ENCODE measurements at regions not wholly inside any gene's neighbourhood (a gene's known extent, or its start where the extent isn't known, plus 50 kb on each side); places are given as distances from the start of the nearest gene placed in this dataset.
"Not testable (repeated sequence)": the region's sequence is repeated elsewhere in the genome, so short reads cannot be mapped to it uniquely, and the experiment has no call there.

- Histone ChIP-seq H3K36me3 (ENCODE audit: control insufficient read depth, insufficient read depth, low read length) (no peaks in the 10 kb centered on the region), H3K27me3 (ENCODE audit: control insufficient read depth, insufficient read depth, low read length) (no peaks in the 10 kb centered on the region), H3K4me3 (ENCODE audit: low read depth, low read length) (no peak overlapping the region)
- TF ChIP-seq, protein P1, sequence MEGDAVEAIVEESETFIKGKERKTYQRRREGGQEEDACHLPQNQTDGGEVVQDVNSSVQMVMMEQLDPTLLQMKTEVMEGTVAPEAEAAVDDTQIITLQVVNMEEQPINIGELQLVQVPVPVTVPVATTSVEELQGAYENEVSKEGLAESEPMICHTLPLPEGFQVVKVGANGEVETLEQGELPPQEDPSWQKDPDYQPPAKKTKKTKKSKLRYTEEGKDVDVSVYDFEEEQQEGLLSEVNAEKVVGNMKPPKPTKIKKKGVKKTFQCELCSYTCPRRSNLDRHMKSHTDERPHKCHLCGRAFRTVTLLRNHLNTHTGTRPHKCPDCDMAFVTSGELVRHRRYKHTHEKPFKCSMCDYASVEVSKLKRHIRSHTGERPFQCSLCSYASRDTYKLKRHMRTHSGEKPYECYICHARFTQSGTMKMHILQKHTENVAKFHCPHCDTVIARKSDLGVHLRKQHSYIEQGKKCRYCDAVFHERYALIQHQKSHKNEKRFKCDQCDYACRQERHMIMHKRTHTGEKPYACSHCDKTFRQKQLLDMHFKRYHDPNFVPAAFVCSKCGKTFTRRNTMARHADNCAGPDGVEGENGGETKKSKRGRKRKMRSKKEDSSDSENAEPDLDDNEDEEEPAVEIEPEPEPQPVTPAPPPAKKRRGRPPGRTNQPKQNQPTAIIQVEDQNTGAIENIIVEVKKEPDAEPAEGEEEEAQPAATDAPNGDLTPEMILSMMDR (IDR thresholded peaks at IDR 0.05; ENCODE audit: insufficient read depth, low read depth, low read length) = no peak
- ChIA-PET POLR2A (no interaction called here), CTCF (interaction anchor here (1.3 kb wide), 1 partner anchor 23 kb away, joined by 3 read pairs; no protein-coding TSS in a partner anchor)
- no peak for DNase-seq (ENCODE audit: low read depth)
Measured at GRCh38 chr4:42767669-42768068, 110.8 kb upstream of the ATP8A1 start.

- ChIA-PET POLR2A (no interaction called here), CTCF (no interaction called here)
- H3K36me3 ChIP-seq (ENCODE audit: control insufficient read depth, insufficient read depth, low read length) = no peaks in the 10 kb centered on the region
Measured at GRCh38 chr4:42761804-42762203, 104.9 kb upstream of the ATP8A1 start.

GRCh38 chr4:42754965-42755364 is 98.1 kb upstream of the ATP8A1 start:
- POLR2A ChIA-PET; H3K27me3 ChIP-seq (ENCODE audit: control insufficient read depth, insufficient read depth, low read length); H3K36me3 ChIP-seq (ENCODE audit: control insufficient read depth, insufficient read depth, low read length); H3K4me3 ChIP-seq (ENCODE audit: low read depth, low read length); DNase-seq (ENCODE audit: low read depth): not testable (repeated sequence)
- CTCF ChIA-PET = interaction anchor here (0.6 kb wide), 1 partner anchor 10 kb away, joined by 4 read pairs; no protein-coding TSS in a partner anchor

More at GRCh38 chr4:42761804-42762203, 104.9 kb upstream of the ATP8A1 start:
- no peak for DNase-seq (ENCODE audit: low read depth)
- H3K4me3 ChIP-seq (ENCODE audit: low read depth, low read length) = no peak overlapping the region
- no peaks in the 10 kb centered on the region for H3K27me3 ChIP-seq (ENCODE audit: control insufficient read depth, insufficient read depth, low read length)
- TF ChIP-seq, protein P1 (IDR thresholded peaks at IDR 0.05; ENCODE audit: insufficient read depth, low read depth, low read length) = no peak

GRCh38 chr4:42751587-42751986 is 94.7 kb upstream of the ATP8A1 start:
- H3K27me3 ChIP-seq (ENCODE audit: control insufficient read depth, insufficient read depth, low read length) = no peaks in the 10 kb centered on the region
- CTCF ChIA-PET = no interaction called here

GRCh38 chr4:42750856-42751255 is 94.0 kb upstream of the ATP8A1 start:
- DNase-seq (ENCODE audit: low read depth) = no peak
- ChIA-PET POLR2A (no interaction called here), CTCF (no interaction called here)
- H3K36me3 ChIP-seq (ENCODE audit: control insufficient read depth, insufficient read depth, low read length) = no peaks in the 10 kb centered on the region
- TF ChIP-seq, protein P1 (IDR thresholded peaks at IDR 0.05; ENCODE audit: insufficient read depth, low read depth, low read length) = no peak
- H3K4me3 ChIP-seq (ENCODE audit: low read depth, low read length) = no peak overlapping the region
- H3K27me3 ChIP-seq (ENCODE audit: control insufficient read depth, insufficient read depth, low read length) = no peaks in the 10 kb centered on the region

More at GRCh38 chr4:42751587-42751986, 94.7 kb upstream of the ATP8A1 start:
- TF ChIP-seq, protein P1 (IDR thresholded peaks at IDR 0.05; ENCODE audit: insufficient read depth, low read depth, low read length) = no peak
- POLR2A ChIA-PET = no interaction called here
- Histone ChIP-seq H3K4me3 (ENCODE audit: low read depth, low read length) (no peak overlapping the region), H3K36me3 (ENCODE audit: control insufficient read depth, insufficient read depth, low read length) (no peaks in the 10 kb centered on the region)
- DNase-seq (ENCODE audit: low read depth) = no peak

GRCh38 chr4:42750091-42750490 is 93.2 kb upstream of the ATP8A1 start:
- ChIA-PET POLR2A (no interaction called here), CTCF (no interaction called here)
- no peaks in the 10 kb centered on the region for H3K36me3 ChIP-seq (ENCODE audit: control insufficient read depth, insufficient read depth, low read length)
- DNase-seq (ENCODE audit: low read depth) = no peak
- H3K4me3 ChIP-seq (ENCODE audit: low read depth, low read length) = no peak overlapping the region
- no peaks in the 10 kb centered on the region for H3K27me3 ChIP-seq (ENCODE audit: control insufficient read depth, insufficient read depth, low read length)
- TF ChIP-seq, protein P1 (IDR thresholded peaks at IDR 0.05; ENCODE audit: insufficient read depth, low read depth, low read length) = no peak

Data from BJ (cell line).